ENCODE measurements at regions not wholly inside any gene's neighbourhood (a gene's known extent, or its start where the extent isn't known, plus 50 kb on each side); places are given as distances from the start of the nearest gene placed in this dataset.

- Histone ChIP-seq H3K27me3 (replicated peaks) (no peaks in the 10 kb centered on the region), H3K4me3 (ENCODE audit: low read depth, low read length) (no peak overlapping the region), H3K27ac (no peak overlapping the region), H3K36me3 (replicated peaks) (no peaks in the 10 kb centered on the region)
- in situ Hi-C loops (cut with HindIII; ENCODE audit: low pct_ligation_motif_present, low sequenced_read_pairs): no loop called here
- no peak for TF ChIP-seq CTCF (IDR thresholded peaks at IDR 0.05; ENCODE audit: low read depth, low read length, missing control alignments)
- DNase-seq: no peak
Measured at GRCh38 chr10:54906940-54907339, 105.9 kb upstream of the PCDH15 start.

GRCh38 chr10:54905578-54906192 is 104.7 kb upstream of the PCDH15 start:
- Histone ChIP-seq H3K36me3 (replicated peaks) (no peaks in the 10 kb centered on the region), H3K27ac (no peak overlapping the region), H3K27me3 (replicated peaks) (no peaks in the 10 kb centered on the region), H3K4me3 (ENCODE audit: low read depth, low read length) (no peak overlapping the region)
- DNase-seq: no peak
- no peak for TF ChIP-seq CTCF (IDR thresholded peaks at IDR 0.05; ENCODE audit: low read depth, low read length, missing control alignments)
- in situ Hi-C loops (cut with HindIII; ENCODE audit: low pct_ligation_motif_present, low sequenced_read_pairs): no loop called here

- Histone ChIP-seq H3K4me3 (ENCODE audit: low read depth, low read length) (no peak overlapping the region), H3K27ac (no peak overlapping the region)
- no peak for TF ChIP-seq CTCF (IDR thresholded peaks at IDR 0.05; ENCODE audit: low read depth, low read length, missing control alignments)
Measured at GRCh38 chr10:54904833-54905232, 103.8 kb upstream of the PCDH15 start.

GRCh38 chr10:54903745-54904144 is 102.7 kb upstream of the PCDH15 start:
- no peak overlapping the region for H3K27ac ChIP-seq
- H3K4me3 ChIP-seq (ENCODE audit: low read depth, low read length): no peak overlapping the region
- no peak for DNase-seq
- no peak for TF ChIP-seq CTCF (IDR thresholded peaks at IDR 0.05; ENCODE audit: low read depth, low read length, missing control alignments)
- H3K27me3 ChIP-seq (replicated peaks): no peaks in the 10 kb centered on the region
- H3K36me3 ChIP-seq (replicated peaks): no peaks in the 10 kb centered on the region
- in situ Hi-C loops (cut with HindIII; ENCODE audit: low pct_ligation_motif_present, low sequenced_read_pairs): no loop called here

More at GRCh38 chr10:54904833-54905232, 103.8 kb upstream of the PCDH15 start:
- DNase-seq: no peak
- Histone ChIP-seq H3K36me3 (replicated peaks) (no peaks in the 10 kb centered on the region), H3K27me3 (replicated peaks) (no peaks in the 10 kb centered on the region)
- in situ Hi-C loops (cut with HindIII; ENCODE audit: low pct_ligation_motif_present, low sequenced_read_pairs): no loop called here

GRCh38 chr10:54900584-54900983 is 99.6 kb upstream of the PCDH15 start:
- Histone ChIP-seq H3K27ac (no peak overlapping the region), H3K36me3 (replicated peaks) (no peaks in the 10 kb centered on the region), H3K4me3 (ENCODE audit: low read depth, low read length) (no peak overlapping the region), H3K27me3 (replicated peaks) (no peaks in the 10 kb centered on the region)
- no peak for TF ChIP-seq CTCF (IDR thresholded peaks at IDR 0.05; ENCODE audit: low read depth, low read length, missing control alignments)
- no peak for DNase-seq
- in situ Hi-C loops (cut with HindIII; ENCODE audit: low pct_ligation_motif_present, low sequenced_read_pairs): no loop called here

GRCh38 chr10:54880996-54881395 is 80.0 kb upstream of the PCDH15 start:
- Histone ChIP-seq H3K4me3 (ENCODE audit: low read depth, low read length) (no peak overlapping the region), H3K36me3 (replicated peaks) (no peaks in the 10 kb centered on the region), H3K27me3 (replicated peaks) (no peaks in the 10 kb centered on the region), H3K27ac (no peak overlapping the region)
- in situ Hi-C loops (cut with HindIII; ENCODE audit: low pct_ligation_motif_present, low sequenced_read_pairs): no loop called here
- TF ChIP-seq CTCF (IDR thresholded peaks at IDR 0.05; ENCODE audit: low read depth, low read length, missing control alignments): no peak
- no peak for DNase-seq

Data from brain microvascular endothelial cell (primary cell).